BJ (cell line): ENCODE measurements at regions not wholly inside any gene's neighbourhood (a gene's known extent, or its start where the extent isn't known, plus 50 kb on each side); places are given as distances from the start of the nearest gene placed in this dataset.

ENCODE experiments used
- CTCF ChIA-PET: fragments of 350-600 bp; formaldehyde crosslinking; extraction: SDS; loops from one replicate; lab custom pipeline; 2021; ENCODE audit warnings: antibody characterized with exemption, inconsistent platforms; lab: Yijun Ruan, JAX
- POLR2A ChIA-PET: fragments of 300-600 bp; sonication (Branson Sonifier 250); formaldehyde crosslinking; extraction: SDS; loops from one replicate; lab custom pipeline; 2021; ENCODE audit warnings: antibody characterized with exemption; lab: Charles Lee
- DNase-seq: peaks from one replicate; pipeline ENCODE4 v3.0.0-alpha.2; 2011; ENCODE audit warnings: low read depth
- H3K27me3 ChIP-seq: 2 replicates; pipeline ENCODE4 v1.6.0; 2011; ENCODE audit warnings: low read length; ENCODE audit not compliant: control insufficient read depth, insufficient read depth
- H3K36me3 ChIP-seq: 2 replicates; pipeline ENCODE4 v1.5.1; 2011; ENCODE audit warnings: low read length; ENCODE audit not compliant: control insufficient read depth, insufficient read depth
- H3K4me3 ChIP-seq: 2 replicates; pipeline ENCODE4 v1.5.1; 2011; ENCODE audit warnings: low read depth, mild to moderate bottlenecking, control low read depth, low read length
- CTCF ChIP-seq: IDR thresholded peaks from 2 replicates; pipeline ENCODE4 v1.5.1; 2011; ENCODE audit warnings: low read depth, mild to moderate bottlenecking, control low read depth, inconsistent platforms, low read length, moderate library complexity; ENCODE audit not compliant: insufficient read depth

GRCh38 chr6:19943042-19943441 is 105.9 kb downstream of the ID4 start:
- Histone ChIP-seq H3K27me3 (no peaks in the 10 kb centered on the region), H3K4me3 (no peak overlapping the region), H3K36me3 (no peaks in the 10 kb centered on the region)
- ChIA-PET POLR2A (no interaction called here), CTCF (no interaction called here)
- TF ChIP-seq CTCF: no peak
- no peak for DNase-seq

GRCh38 chr6:19945843-19946358 is 108.7 kb downstream of the ID4 start:
- no peak for DNase-seq
- ChIA-PET CTCF (no interaction called here), POLR2A (no interaction called here)
- no peak for TF ChIP-seq CTCF
- Histone ChIP-seq H3K4me3 (no peak overlapping the region), H3K27me3 (no peaks in the 10 kb centered on the region), H3K36me3 (no peaks in the 10 kb centered on the region)

GRCh38 chr6:19949155-19949554 is 112.0 kb downstream of the ID4 start:
- ChIA-PET CTCF (no interaction called here), POLR2A (no interaction called here)
- no peaks in the 10 kb centered on the region for H3K36me3 ChIP-seq

GRCh38 chr6:19964115-19964514 is 126.9 kb downstream of the ID4 start:
- TF ChIP-seq CTCF: no peak
- ChIA-PET POLR2A (no interaction called here), CTCF (no interaction called here)

More at GRCh38 chr6:19949155-19949554, 112.0 kb downstream of the ID4 start:
- no peak for TF ChIP-seq CTCF
- DNase-seq: no peak
- Histone ChIP-seq H3K27me3 (no peaks in the 10 kb centered on the region), H3K4me3 (no peak overlapping the region)

GRCh38 chr6:19968201-19968600 is 131.0 kb downstream of the ID4 start:
- H3K36me3 ChIP-seq: no peaks in the 10 kb centered on the region
- ChIA-PET POLR2A (no interaction called here), CTCF (no interaction called here)
- no peaks in the 10 kb centered on the region for H3K27me3 ChIP-seq
- H3K4me3 ChIP-seq: no peak overlapping the region
- TF ChIP-seq CTCF: no peak
- DNase-seq: no peak

More at GRCh38 chr6:19964115-19964514, 126.9 kb downstream of the ID4 start:
- DNase-seq: no peak
- Histone ChIP-seq H3K27me3 (no peaks in the 10 kb centered on the region), H3K36me3 (no peaks in the 10 kb centered on the region), H3K4me3 (no peak overlapping the region)
